Activated naive CD8-positive, alpha-beta T cell treated with anti-CD3 and anti-CD28 coated beads for 36 hours (primary cell): ENCODE measurements at regions not wholly inside any gene's neighbourhood (a gene's known extent, or its start where the extent isn't known, plus 50 kb on each side); places are given as distances from the start of the nearest gene placed in this dataset.

Source experiments
- DNase-seq: peaks from one replicate; pipeline ENCODE4 v3.0.0; 2021
- H3K27ac Mint-ChIP-seq: one replicate; pipeline ENCODE4 v1.8.0; 2022; ENCODE audit warnings: mild to moderate bottlenecking, moderate library complexity, mixed read lengths
- H3K27me3 Mint-ChIP-seq: one replicate; pipeline ENCODE4 v1.8.0; 2022; ENCODE audit warnings: mild to moderate bottlenecking, mixed read lengths
- H3K36me3 Mint-ChIP-seq: one replicate; pipeline ENCODE4 v1.8.0; 2021; ENCODE audit warnings: mild to moderate bottlenecking, mixed read lengths
- H3K4me1 Mint-ChIP-seq: one replicate; pipeline ENCODE4 v1.8.0; 2021; ENCODE audit warnings: mixed read lengths
- H3K4me3 Mint-ChIP-seq: one replicate; pipeline ENCODE4 v1.8.0; 2022; ENCODE audit warnings: mild to moderate bottlenecking, moderate library complexity, mixed read lengths
- H3K9me3 Mint-ChIP-seq: one replicate; pipeline ENCODE4 v1.8.0; 2022; ENCODE audit warnings: mixed read lengths

GRCh38 chr18:45560870-45561269 is 54.4 kb upstream of the SLC14A2 start:
- H3K36me3 Mint-ChIP-seq = no peaks in the 10 kb centered on the region
- no peak for DNase-seq
- no peak overlapping the region for H3K4me3 Mint-ChIP-seq
- H3K27me3 Mint-ChIP-seq = no peaks in the 10 kb centered on the region
- H3K27ac Mint-ChIP-seq = no peak overlapping the region
- no peaks in the 10 kb centered on the region for H3K4me1 Mint-ChIP-seq
- no peaks in the 10 kb centered on the region for H3K9me3 Mint-ChIP-seq

GRCh38 chr18:45562567-45563479 is 52.5 kb upstream of the SLC14A2 start:
- H3K4me3 Mint-ChIP-seq = no peak overlapping the region
- no peak overlapping the region for H3K27ac Mint-ChIP-seq
- H3K4me1 Mint-ChIP-seq = no peaks in the 10 kb centered on the region
- H3K36me3 Mint-ChIP-seq = no peaks in the 10 kb centered on the region
- H3K27me3 Mint-ChIP-seq = no peaks in the 10 kb centered on the region
- DNase-seq = no peak
- H3K9me3 Mint-ChIP-seq = no peaks in the 10 kb centered on the region

DNA sequence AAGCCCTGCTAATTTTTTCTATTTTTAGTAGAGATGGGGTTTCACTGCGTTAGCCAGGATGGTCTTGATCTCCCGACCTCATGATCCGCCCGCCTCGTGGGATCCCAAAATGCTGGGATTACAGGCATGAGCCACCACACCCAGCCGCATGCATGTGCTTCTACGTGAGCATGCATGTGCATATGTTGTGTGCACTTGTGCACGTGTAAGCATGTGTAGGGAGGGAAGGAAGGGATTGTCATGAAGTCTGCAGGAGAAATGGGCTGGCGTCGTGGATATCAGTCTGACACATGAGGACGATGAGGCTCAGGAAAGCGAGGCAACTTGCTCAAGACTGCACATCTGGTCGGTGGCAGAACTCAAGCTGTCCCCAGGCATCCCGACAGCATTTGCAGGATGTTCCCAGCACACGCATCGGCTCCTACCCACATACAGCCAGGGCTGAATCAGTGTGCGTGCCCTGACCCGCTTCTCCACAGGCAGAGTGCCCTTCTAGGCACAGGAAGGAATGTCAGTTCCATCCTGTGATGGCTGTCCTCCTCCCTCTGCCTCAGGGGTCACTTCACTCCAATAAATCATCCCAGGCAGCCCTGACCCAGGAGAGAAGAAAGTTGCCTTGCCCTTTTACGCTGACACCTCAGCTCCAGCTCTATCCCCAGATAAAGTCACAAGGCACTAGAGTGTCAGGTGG is 49.9 kb upstream of the SLC14A2 start:
- Mint-ChIP-seq H3K4me1 (no peaks in the 10 kb centered on the region), H3K4me3 (no peak overlapping the region), H3K36me3 (no peaks in the 10 kb centered on the region), H3K27ac (no peak overlapping the region), H3K27me3 (no peaks in the 10 kb centered on the region), H3K9me3 (no peaks in the 10 kb centered on the region)
- DNase-seq = no peak
